Trophoblast cell (in vitro differentiated cells and primary cell): ENCODE measurements at regions not wholly inside any gene's neighbourhood (a gene's known extent, or its start where the extent isn't known, plus 50 kb on each side); places are given as distances from the start of the nearest gene placed in this dataset.

Source experiments
- DNase-seq, 2 donors: peaks; one replicate each; pipeline ENCODE4 v3.0.0-alpha.2; 2016
- H2AFZ ChIP-seq: 2 replicates; pipeline ENCODE4 v1.6.1; 2013; ENCODE audit warnings: low read length, moderate library complexity, mild to moderate bottlenecking; ENCODE audit not compliant: insufficient read depth, poor library complexity
- H2AK5ac ChIP-seq: 2 replicates; pipeline ENCODE4 v1.6.1; 2013; ENCODE audit warnings: mild to moderate bottlenecking, low read length
- H2BK120ac ChIP-seq: 2 replicates; pipeline ENCODE4 v1.6.1; 2013; ENCODE audit warnings: low read length, mild to moderate bottlenecking, moderate library complexity; ENCODE audit not compliant: insufficient read depth, poor library complexity
- H2BK12ac ChIP-seq: 2 replicates; pipeline ENCODE4 v1.6.1; 2013; ENCODE audit warnings: mild to moderate bottlenecking, low read length, moderate library complexity
- H2BK5ac ChIP-seq: 2 replicates; pipeline ENCODE4 v1.6.1; 2013; ENCODE audit warnings: low read length, low read depth, moderate library complexity, mild to moderate bottlenecking; ENCODE audit not compliant: poor library complexity
- H3K14ac ChIP-seq: 2 replicates; pipeline ENCODE4 v1.6.1; 2013; ENCODE audit warnings: mild to moderate bottlenecking, low read length
- H3K18ac ChIP-seq: 2 replicates; pipeline ENCODE4 v1.6.1; 2013; ENCODE audit warnings: mild to moderate bottlenecking, low read length
- H3K23ac ChIP-seq: 2 replicates; pipeline ENCODE4 v1.6.1; 2013; ENCODE audit warnings: low read length
- H3K27ac ChIP-seq: 2 replicates; pipeline ENCODE4 v1.5.1; 2013; ENCODE audit warnings: low read depth, mild to moderate bottlenecking, inconsistent platforms, low read length, moderate library complexity
- H3K27me3 ChIP-seq: 2 replicates; pipeline ENCODE4 v1.6.1; 2013; ENCODE audit warnings: inconsistent platforms, mild to moderate bottlenecking, low read length, moderate library complexity; ENCODE audit not compliant: insufficient read depth
- H3K36me3 ChIP-seq, 2 experiments: 1 replicate in 1 of 2; 2 replicates in 1 of 2; pipeline ENCODE4 v1.6.1; 2013; ENCODE audit warnings: low read length in 2 of 2, mild to moderate bottlenecking in 2 of 2, moderate library complexity in 1 of 2; ENCODE audit not compliant: insufficient read depth in 2 of 2, control insufficient read depth in 1 of 2
- H3K4ac ChIP-seq: 2 replicates; pipeline ENCODE4 v1.6.1; 2013; ENCODE audit warnings: low read depth, mild to moderate bottlenecking, low read length, moderate library complexity
- H3K4me1 ChIP-seq, 2 experiments: 1 replicate in 1 of 2; 2 replicates in 1 of 2; pipeline ENCODE4 v1.6.1; 2013; ENCODE audit warnings: low read length in 2 of 2, mild to moderate bottlenecking in 2 of 2, moderate library complexity in 1 of 2; ENCODE audit not compliant: insufficient read depth in 2 of 2, control insufficient read depth in 1 of 2
- H3K4me2 ChIP-seq: 2 replicates; pipeline ENCODE4 v1.6.1; 2013; ENCODE audit warnings: inconsistent platforms, mild to moderate bottlenecking, low read length, moderate library complexity
- H3K4me3 ChIP-seq: 2 replicates; pipeline ENCODE4 v1.5.1; 2013; ENCODE audit warnings: mild to moderate bottlenecking, low read depth, low read length, inconsistent platforms
- H3K79me1 ChIP-seq: one replicate; pipeline ENCODE4 v1.6.1; 2013; ENCODE audit warnings: low read length
- H3K79me2 ChIP-seq: 2 replicates; pipeline ENCODE4 v1.6.1; 2013; ENCODE audit warnings: low read length, mild to moderate bottlenecking; ENCODE audit not compliant: control insufficient read depth, insufficient read depth, poor library complexity
- H3K9ac ChIP-seq: 2 replicates; pipeline ENCODE4 v1.6.1; 2013; ENCODE audit warnings: mild to moderate bottlenecking, low read length
- H3K9me3 ChIP-seq: 2 replicates; pipeline ENCODE4 v1.6.1; 2013; ENCODE audit warnings: low read depth, mild to moderate bottlenecking, control low read depth, inconsistent platforms, low read length; ENCODE audit not compliant: insufficient read depth
- H4K12ac ChIP-seq: 2 replicates; pipeline ENCODE4 v1.6.1; 2013; ENCODE audit warnings: low read depth, mild to moderate bottlenecking, low read length, moderate library complexity
- H4K8ac ChIP-seq: 2 replicates; pipeline ENCODE4 v1.6.1; 2013; ENCODE audit warnings: low read depth, mild to moderate bottlenecking, low read length, moderate library complexity
- H4K91ac ChIP-seq: one replicate; pipeline ENCODE4 v1.6.1; 2013; ENCODE audit warnings: low read depth, mild to moderate bottlenecking, low read length, moderate library complexity
- WGBS: extraction: QIAGEN DNeasy Blood & Tissue Kit; methylation state at CpG from one replicate; pipeline ENCODE4 v1.1.7; 2013; ENCODE audit warnings: missing lambda C conversion rate; ENCODE audit not compliant: insufficient read length, insufficient coverage; ENCODE audit errors: extremely low coverage; 5-methylcytosine and 5-hydroxymethylcytosine counted together

DNA sequence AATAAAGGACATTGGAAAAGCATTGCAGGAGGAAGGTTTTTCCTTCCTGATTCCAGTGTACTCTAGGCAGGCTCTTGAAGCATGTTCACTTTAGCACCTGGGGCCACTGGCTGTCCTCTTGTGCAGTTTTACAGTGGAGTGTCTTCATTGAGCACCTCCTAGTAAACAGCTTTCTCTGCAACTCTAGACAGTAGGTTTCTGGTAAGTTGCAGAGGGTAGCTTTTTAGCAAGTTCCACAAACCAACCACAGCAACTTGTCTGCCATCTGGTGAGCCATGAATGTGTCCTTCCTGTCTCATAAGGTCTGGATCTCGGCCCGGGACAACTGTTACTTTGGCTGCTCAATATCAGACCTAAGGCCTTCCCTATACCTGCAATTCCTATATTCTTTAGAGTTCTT, 488.0 kb downstream of the MAN2A1 start:
- Histone ChIP-seq H3K79me1 (no peaks in the 10 kb centered on the region), H3K4me1 (no peaks in the 10 kb centered on the region), H2AK5ac (no peak overlapping the region), H2AFZ (no peak overlapping the region), H3K4me3 (no peak overlapping the region), H3K36me3 (no peaks in the 10 kb centered on the region), H3K4me2 (no peak overlapping the region), H4K91ac (no peak overlapping the region), H4K8ac (no peak overlapping the region), H2BK5ac (no peak overlapping the region), H3K14ac (no peak overlapping the region), H3K9ac (no peak overlapping the region), H3K79me2 (no peaks in the 10 kb centered on the region), H2BK12ac (no peak overlapping the region), H3K4ac (no peak overlapping the region), H3K9me3 (no peaks in the 10 kb centered on the region), H2BK120ac (no peak overlapping the region), H3K27me3 (no peaks in the 10 kb centered on the region), H3K18ac (no peak overlapping the region), H3K27ac (no peak overlapping the region), H4K12ac (no peak overlapping the region), H3K23ac (no peak overlapping the region)
- WGBS, result no CpG with 5 or more reads among the region's 2 CpGs
- no peak for DNase-seq

DNA sequence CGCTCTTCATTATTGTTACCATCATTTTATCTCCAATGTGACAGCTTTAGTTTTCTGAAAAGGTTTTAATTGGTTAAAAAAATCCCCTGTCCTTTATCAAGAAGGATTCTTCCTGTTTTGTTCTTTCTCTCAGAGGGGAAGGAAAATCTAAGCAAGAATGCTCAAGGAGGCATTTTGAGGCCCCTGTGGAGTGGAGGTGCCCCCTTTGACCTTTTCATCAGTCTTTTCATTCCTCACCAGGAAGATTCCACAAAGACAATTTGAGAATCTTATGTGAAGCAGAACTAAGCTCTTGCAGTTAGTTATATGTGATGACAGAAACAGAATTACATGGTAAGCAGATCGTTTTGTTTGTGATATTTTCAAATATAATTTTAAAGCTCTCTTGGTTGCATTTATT, 489.6 kb downstream of the MAN2A1 start:
- Histone ChIP-seq H3K9ac (no peak overlapping the region), H2BK5ac (no peak overlapping the region), H3K14ac (no peak overlapping the region), H3K27ac (no peak overlapping the region), H3K79me2 (no peaks in the 10 kb centered on the region), H3K4me2 (no peak overlapping the region), H3K9me3 (no peaks in the 10 kb centered on the region), H2AFZ (no peak overlapping the region), H2BK12ac (no peak overlapping the region), H3K79me1 (no peaks in the 10 kb centered on the region), H3K23ac (no peak overlapping the region), H4K91ac (no peak overlapping the region), H3K4me1 (no peaks in the 10 kb centered on the region), H3K36me3 (no peaks in the 10 kb centered on the region), H3K4me3 (no peak overlapping the region), H4K8ac (no peak overlapping the region), H2BK120ac (no peak overlapping the region), H4K12ac (no peak overlapping the region), H3K27me3 (no peaks in the 10 kb centered on the region), H2AK5ac (no peak overlapping the region), H3K18ac (no peak overlapping the region), H3K4ac (no peak overlapping the region)
- DNase-seq, result no peak
- no CpG with 5 or more reads among the region's 2 CpGs for WGBS

- Histone ChIP-seq H3K14ac (no peak overlapping the region), H3K4me1 (peaks cover 8 to 9% of the 10 kb centered on the region in 2 experiments), H3K27ac (no peak overlapping the region), H3K23ac (no peak overlapping the region), H3K36me3 (no peaks in the 10 kb centered on the region), H3K27me3 (no peaks in the 10 kb centered on the region), H2BK5ac (no peak overlapping the region), H4K8ac (no peak overlapping the region), H4K91ac (no peak overlapping the region), H3K9ac (no peak overlapping the region), H3K9me3 (peaks cover 2% of the 10 kb centered on the region), H2BK120ac (no peak overlapping the region), H3K79me2 (no peaks in the 10 kb centered on the region), H2AFZ (no peak overlapping the region), H2BK12ac (no peak overlapping the region), H3K4ac (no peak overlapping the region), H3K79me1 (no peaks in the 10 kb centered on the region), H3K4me3 (no peak overlapping the region), H3K18ac (no peak overlapping the region), H3K4me2 (no peak overlapping the region), H4K12ac (no peak overlapping the region), H2AK5ac (no peak overlapping the region)
- DNase-seq, result peak; percentile 67 to 71
Measured at GRCh38 chr5:110194191-110194590, 504.5 kb downstream of the MAN2A1 start.

DNA sequence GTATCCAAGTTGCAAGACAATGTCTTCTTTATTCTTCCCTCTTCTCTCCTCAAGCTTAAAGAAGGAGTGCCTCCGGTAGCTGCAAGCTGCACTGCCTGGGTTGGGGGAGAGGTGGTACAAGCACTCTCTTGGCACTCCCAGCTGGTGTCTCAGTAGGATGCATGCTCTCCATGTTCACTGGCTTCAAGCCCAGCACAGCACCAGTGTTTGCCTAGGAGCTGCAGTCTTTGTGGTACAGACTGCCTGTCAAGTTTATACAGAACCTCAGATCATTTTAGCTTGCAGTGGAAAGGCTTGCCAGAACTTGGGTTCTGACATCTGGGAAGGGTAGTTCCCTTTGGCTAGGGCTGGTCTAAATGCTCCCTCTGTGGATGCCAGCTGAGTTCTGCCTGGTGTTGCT, 505.6 kb downstream of the MAN2A1 start:
- DNase-seq, result no peak
- H3K18ac ChIP-seq, result no peak overlapping the region
- no peaks in the 10 kb centered on the region for H3K36me3 ChIP-seq
- H3K4me3 ChIP-seq, result no peak overlapping the region
- H3K9me3 ChIP-seq, result peaks cover 2% of the 10 kb centered on the region
- no peak overlapping the region for H4K12ac ChIP-seq
- no peak overlapping the region for H3K4me2 ChIP-seq
- no peaks in the 10 kb centered on the region for H3K79me1 ChIP-seq
- no peak overlapping the region for H2AFZ ChIP-seq
- no peak overlapping the region for H2BK5ac ChIP-seq
- no peak overlapping the region for H2BK120ac ChIP-seq
- no peak overlapping the region for H3K14ac ChIP-seq
- no peaks in the 10 kb centered on the region for H3K27me3 ChIP-seq
- H3K23ac ChIP-seq, result peak overlapping the region; percentile 25
- no peak overlapping the region for H2AK5ac ChIP-seq
- H3K27ac ChIP-seq, result no peak overlapping the region
- H3K79me2 ChIP-seq, result no peaks in the 10 kb centered on the region
- H3K4ac ChIP-seq, result no peak overlapping the region
- no peak overlapping the region for H4K8ac ChIP-seq
- WGBS, result no CpG with 5 or more reads among the region's 1 CpG
- H4K91ac ChIP-seq, result no peak overlapping the region
- no peak overlapping the region for H3K9ac ChIP-seq
- H2BK12ac ChIP-seq, result no peak overlapping the region
- H3K4me1 ChIP-seq, result peaks cover 8 to 9% of the 10 kb centered on the region in 2 experiments
